Dedifferentiated amniotic fluid mesenchymal stem cell (primary cell): ENCODE measurements at regions not wholly inside any gene's neighbourhood (a gene's known extent, or its start where the extent isn't known, plus 50 kb on each side); places are given as distances from the start of the nearest gene placed in this dataset.
A peak's percentile ranks its signal among the peaks of the same experiment; 100 is the strongest.
"Not testable (repeated sequence)": the region's sequence is repeated elsewhere in the genome, so short reads cannot be mapped to it uniquely, and the experiment has no call there.

ENCODE experiments used
- DNase-seq: peaks from one replicate; pipeline ENCODE4 v3.0.0-alpha.2; 2016; ENCODE audit errors: extremely low spot score

DNA sequence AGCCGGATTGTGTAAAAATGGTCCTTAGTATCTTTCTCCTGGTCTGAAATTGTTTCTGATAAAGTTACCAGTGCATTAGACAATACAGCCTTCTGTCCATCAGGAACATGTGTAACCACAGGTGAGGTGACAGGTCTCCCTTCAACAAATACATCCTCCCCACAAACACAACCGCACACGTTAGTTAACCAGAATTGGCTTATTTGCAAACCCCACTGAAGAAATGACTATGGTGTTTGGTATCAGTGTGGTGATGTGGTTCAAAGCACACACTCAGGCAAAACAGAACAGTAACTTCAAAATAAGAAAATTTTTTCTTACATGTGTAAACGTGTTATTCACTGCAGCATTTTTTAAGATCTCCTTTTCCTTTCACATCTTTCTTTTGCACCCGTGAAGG is 517.2 kb upstream of the NR5A2 start:
- no peak for DNase-seq

DNA sequence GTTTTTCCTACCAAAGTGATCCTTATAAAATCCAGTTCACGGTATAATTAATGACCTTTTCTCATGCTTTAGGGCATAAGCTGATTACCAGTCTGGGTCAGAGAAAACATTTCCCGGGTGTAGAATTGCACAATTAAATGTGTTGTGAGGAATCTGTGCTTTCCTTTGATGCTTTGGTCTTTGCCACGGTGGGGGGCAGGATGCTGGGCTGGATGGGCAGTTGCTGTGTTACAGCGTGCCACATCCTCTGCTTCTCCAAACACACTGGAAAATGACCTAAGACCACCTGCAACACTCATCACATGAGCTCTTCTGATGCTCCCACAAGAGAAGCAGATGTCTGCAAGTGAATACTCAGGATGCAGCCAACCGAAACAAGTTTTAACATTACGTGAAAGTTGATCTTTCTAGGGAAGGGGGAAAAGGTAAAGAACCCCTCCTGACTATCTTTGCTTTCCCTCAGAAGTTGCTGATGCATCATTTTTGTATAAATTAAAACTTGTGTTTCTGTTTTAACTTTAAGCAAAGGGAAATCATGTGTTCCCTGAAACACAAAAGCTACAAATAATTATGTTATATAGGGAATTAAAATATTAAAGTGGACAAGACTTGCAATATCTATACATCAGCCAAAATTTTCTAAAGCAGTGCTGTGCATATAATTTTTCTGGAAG is 515.3 kb upstream of the NR5A2 start:
- no peak for DNase-seq

DNA sequence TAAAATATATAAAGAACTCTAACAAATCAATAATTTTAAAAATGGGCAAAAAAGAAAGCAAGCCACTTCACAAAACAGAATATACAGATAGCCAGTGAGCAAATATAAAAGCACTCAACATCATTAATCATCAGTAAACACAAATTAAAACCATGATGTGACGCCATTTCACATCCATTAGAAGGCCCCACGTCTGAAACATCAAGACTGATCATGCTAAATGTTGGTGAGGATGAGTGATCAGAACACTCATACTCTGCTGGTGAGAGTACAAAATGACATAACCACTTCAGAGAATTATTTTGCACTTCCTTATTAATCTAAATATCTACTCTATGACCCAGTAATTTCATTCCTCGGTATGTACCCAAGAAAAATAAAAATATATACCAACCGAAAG is 512.2 kb upstream of the NR5A2 start:
- no peak for DNase-seq

DNA sequence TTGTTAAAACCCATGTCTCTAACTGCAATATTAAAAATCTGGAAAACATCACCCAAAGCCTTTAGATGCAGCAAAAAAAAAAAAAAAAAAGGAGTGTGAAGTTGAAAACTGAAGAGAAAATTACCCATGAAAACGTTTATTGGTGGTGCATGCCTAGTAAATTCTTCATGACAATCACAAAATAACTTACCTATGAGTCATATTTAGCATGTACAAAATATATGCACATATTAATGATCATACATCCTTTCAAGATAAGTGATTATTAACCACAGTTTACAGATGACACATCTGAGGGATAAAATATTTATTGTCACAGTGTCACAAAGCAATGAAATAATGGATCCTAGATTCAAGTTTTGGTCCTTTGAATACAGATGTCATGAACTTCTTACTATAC is 505.2 kb upstream of the NR5A2 start:
- DNase-seq: no peak

DNA sequence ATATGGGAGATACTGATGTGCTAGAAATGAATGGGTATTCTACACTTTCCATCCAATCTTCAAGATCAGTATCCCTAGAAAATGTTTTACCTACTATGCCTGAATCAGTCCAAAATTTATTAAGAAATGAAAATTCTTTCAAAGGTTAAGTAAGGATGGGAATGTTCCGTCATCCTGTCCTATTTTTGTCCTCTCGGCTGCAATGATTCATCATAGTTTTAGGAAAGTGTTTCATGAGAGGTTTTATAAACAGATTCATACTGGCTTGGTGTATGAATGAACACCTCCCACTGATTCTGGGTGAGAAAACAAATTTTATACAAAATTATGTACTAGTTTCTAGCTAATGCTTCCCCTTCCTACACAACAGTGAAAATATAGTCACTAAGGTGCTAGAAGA is 504.6 kb upstream of the NR5A2 start:
- no peak for DNase-seq

DNA sequence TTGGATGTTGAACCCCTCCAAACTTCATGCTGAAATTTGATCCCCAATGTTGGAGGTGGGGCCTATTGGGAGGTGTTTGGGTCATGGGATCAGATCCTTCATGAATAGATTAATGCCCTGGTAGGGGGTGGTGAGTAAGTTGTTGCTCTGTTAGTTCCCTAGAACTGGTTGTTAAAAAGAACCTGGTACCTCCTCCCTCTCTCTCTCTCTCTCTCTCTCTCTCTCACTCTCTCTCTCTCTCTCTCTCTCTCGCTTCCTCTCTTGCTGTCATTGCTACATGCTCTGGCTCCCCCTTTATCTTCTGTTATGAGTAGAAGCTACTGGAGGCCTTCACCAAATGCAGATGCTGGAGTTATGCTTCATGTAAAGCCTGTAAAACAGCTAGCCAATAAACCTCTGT is 498.2 kb upstream of the NR5A2 start:
- no peak for DNase-seq

DNA sequence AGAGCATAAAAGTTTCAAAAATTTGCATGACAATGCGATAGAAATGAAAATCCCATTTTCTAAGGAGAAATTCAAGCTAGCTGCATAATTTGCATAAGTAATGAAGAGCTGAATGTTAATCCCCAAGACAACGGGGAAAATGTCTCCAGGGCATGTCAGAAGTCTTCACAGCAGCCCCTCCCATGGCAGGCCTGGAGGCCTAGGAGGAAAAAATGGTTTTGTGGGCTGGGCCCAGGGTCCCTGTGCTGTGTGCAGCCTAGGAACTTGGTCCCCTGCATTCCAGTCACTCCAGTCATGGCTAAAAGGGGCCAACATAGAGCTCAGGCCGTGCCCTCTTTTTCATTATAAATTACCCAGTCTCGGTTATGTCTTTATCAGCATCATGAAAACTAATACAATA is 494.1 kb upstream of the NR5A2 start:
- not testable (repeated sequence) for DNase-seq

DNA sequence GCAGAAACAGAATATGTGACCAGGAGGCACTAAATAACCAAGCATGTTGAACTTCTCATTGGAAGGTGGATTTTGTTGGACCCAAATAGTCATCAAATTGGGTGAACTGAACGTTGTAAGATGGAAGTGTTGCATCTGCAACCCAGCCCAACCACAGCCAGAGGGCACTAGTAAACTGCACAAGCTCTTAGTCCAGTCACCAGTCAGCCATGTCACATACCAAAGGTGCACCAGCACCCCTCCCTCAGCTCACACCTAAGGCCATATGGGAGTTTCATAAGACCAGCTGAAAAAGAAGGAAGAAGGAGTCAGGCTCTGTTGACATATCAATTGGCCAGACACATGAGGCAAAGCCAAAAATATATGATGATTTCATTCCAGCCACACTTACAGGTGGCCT is 481.7 kb upstream of the NR5A2 start:
- no peak for DNase-seq

DNA sequence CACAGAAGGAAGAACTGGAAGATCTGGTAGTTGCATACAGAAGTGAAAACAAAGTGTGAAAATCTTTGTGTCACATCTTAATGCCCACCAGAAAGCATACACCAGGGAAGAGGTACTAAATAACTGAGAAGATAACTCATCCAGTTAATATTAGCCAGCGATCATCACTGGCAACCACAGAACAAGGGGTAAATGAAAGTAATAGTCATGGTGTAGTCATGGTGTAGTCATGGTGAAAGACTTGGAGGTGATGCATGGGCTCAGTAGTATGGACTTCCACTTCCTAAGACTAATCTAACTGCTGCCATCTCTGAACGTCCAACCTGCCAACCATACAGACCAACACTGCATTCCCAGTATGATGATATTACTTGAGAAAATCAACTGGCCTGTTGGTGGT is 481.2 kb upstream of the NR5A2 start:
- no peak for DNase-seq

DNA sequence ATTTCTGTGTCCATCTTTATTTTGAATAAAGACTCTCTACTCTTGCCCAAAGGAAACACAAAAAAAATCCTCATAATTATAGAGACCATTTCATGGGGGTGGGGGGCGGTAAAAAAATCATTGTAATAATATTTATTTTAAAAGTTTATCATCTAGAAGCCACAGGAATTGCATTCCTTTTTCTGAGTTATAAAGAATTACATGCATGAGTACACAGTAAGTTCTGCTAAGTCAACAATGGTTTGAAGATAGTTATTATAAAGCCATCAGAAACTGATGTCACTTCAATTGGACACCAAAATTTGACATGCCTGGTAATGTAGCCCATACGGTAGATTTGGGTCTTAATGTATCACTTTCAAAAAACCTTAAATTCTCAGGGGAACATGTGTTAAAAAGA is 478.1 kb upstream of the NR5A2 start:
- no peak for DNase-seq

DNA sequence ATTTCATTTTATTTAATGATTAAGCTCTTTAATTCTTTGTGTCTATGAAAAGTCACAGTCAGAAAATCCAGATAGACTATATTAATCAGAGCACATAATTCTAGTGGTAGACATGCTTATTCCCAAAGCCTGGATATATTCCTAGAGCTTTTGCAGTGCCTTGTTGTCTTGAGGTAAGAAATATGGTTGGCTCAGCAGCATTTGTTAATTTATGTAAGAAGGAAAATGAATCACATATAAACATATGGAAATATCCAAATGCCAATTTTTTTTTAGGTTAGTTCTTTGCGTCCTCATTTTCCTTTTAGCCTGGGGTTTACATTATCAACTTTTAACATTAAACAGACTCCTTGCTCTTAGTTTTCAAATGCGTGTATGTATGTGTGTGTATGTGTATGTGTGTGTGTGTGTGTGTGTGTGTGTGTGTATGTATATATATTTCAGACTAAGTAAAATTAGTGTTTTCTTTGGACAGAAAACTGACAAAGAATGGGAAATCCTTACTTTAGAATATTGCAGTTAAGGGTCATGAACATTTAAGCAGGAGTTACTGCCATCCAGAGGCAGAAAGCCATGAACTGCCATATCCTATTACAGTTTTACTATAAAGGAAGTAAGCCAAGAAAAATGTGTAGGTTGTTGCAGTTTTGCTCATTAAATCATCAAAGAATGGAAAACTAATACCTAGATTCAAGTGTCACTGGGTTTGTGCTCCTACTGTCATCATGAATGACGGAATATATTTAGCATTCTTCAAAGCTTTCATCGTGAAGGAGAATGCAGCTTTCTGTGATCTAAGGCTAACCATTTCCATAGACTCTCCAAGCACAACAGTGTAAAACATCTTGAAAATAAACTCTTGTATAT is 477.1 kb upstream of the NR5A2 start:
- DNase-seq: peak; percentile 36

DNA sequence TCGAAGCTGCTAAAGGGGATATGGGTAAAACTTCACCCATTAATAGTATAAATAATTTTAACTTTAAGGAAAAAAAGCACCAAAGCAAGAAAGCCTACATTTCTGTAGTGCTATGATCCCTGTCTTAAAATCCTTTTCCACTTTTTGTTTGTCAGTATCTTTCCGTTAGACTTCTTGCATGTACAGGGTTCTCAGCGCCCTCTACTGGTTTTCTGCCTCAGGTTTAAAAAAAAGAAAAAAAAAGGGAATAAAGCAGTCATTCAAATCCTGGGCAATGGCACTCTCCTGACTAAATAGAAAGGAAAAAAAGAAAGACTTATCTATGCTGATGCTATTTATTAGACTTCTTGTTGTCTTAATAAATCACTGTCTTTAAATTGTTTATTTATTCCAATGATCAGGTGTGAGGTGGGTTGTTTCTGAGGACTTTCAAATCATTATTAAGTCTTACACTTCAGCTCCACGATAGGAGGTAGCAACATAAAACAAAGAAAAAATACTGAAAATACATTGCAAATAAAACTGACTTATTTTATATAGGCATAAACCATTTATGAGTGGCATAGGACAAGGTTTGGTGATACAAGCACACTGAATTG is 475.4 kb upstream of the NR5A2 start:
- DNase-seq: peak; percentile 84

DNA sequence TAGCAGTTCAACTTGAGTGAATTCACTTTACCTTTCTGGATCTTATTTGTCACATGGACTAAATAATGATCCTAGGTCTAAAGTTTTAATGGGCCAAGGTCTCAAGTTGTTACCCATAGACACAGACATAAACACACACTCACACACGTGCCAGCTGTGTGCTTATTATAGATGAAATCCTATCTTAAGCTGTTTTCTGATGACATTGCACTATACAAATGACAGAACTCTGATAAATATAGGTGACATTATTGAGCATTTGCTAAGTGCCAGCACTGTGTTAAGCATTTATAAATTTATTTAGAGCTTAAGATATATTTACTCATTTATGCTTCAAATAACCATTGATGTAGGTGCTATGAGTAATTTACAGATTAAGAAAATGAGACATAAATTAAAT is 474.4 kb upstream of the NR5A2 start:
- no peak for DNase-seq

DNA sequence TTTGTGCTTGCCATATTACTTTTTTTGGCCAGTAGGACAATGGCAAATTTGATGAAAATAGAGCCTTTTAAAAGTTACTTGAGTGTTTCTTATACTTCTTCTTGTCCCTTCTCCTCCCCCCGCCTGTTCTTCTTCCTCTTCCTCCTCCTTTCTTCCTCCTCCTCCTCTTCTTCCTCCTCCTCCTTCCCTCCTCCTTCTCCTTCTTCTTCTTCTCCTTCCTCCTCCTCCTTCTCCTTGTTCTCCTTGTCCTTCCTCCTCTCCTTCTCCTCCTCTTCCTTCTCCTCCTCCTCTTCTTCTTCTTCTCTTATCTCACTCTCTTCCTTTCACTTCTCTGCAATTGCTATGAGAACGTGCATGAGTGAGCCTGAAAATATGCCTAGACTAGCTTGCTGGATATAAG is 466.2 kb upstream of the NR5A2 start:
- DNase-seq: no peak

DNA sequence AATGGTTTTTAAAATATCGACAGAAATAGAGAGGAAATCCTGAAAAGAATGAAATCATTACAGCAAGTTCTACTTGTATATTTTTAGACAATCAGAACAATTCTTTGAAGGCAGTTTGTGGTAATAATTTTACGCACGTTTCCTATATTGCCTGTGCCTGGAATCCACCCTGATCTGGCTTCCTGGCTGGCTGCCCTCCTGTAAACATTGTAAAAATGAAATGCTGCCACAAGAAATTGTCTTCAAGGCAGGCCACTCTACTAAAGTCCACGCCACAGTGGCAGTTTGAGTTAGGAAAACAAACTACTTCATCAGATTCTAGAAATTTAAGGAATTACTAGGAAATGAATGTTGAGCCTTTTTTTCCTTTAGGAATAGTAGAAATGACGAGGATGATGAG is 454.5 kb upstream of the NR5A2 start:
- DNase-seq: no peak

DNA sequence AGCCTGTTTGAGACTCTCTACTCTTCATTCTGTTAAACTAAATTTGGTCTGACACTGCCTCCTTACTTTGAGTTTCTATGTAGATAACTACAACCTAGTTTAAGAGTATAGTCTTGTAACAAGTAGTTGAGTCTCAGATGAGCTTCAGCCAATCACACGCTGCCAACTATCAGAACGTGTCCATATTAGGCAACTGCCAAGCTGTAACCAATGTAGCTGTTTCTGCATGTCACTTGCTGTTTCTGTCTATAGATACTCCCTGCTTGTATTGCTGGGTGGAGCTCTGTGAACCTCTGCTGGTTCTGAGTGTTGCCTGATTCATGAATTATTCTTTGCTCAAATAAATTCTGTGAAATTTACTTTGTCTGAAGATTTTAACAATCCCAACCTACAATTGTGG is 452.6 kb upstream of the NR5A2 start:
- DNase-seq: no peak

DNA sequence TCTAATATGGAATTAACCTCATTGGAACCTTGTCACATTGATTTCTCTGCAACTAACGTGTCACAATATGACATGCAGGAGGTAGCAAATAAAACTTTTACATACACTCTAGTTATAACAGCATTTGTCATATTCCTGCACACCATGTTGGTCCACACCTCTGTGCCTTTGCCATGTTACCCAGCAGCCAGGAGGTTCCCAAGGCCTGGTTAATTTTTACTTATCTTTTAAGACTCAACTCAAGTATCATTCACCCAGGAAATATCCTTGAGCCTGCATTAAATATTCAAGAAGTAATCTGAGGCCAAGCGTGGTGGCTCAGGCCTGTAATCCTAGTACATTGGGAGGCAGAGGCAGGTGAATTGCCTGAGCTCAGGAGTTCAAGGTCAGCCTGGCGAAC is 447.2 kb upstream of the NR5A2 start:
- DNase-seq: no peak

DNA sequence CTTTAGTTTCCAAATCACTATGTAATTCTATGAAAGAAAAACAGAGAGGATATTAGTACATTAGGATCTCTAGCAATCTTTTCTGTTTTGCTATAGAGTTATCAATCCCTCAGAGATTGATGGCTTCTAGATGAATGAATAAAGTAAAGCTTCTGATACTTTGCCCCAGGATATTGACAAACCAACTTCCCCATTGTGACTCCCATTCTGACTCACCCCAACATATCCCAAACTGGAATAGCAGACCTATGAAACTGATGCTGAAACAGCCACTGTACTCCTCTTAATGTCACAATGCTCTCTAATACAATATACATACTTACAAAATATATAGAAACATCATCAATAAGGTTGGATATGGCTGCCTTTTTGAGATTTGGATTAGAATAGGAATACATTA is 442.1 kb upstream of the NR5A2 start:
- no peak for DNase-seq

DNA sequence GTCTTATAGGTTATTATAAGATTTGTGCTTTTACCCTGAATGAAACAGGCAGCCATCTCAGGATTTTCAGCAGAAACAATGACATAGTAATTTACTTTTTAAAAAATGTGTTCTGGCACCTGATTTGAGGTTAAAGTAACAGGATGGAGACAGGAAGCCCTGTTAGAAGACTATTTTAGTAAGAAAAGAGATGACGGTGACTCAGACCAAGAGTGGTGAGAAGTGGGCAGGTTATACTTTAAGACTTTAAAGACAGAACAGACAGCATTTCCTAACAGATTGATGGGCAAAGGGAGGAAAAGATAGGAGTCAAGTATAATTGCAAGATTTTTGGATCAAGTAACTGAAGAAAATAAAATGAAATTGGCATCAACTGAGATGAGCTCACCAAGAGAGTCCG is 436.8 kb upstream of the NR5A2 start:
- no peak for DNase-seq

DNA sequence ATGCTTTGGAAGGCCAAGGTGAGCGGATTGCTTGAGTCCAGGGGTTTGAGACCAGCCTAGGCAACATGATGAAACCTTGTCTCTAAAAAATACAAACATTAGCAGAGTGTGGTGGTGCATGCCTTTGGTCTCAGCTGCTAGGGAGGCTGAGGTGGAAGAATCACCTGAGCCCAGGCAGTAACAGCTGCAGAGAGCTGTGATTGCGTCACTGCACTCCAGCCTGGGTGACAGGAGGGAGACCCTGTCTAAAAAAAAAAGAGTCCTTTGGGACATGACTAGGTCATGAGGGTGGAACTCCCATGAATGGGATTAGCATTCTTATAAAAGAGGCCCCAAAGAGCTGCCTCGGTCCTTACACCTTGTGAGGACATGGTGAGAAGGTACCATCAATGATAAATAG is 436.0 kb upstream of the NR5A2 start:
- DNase-seq: no peak

DNA sequence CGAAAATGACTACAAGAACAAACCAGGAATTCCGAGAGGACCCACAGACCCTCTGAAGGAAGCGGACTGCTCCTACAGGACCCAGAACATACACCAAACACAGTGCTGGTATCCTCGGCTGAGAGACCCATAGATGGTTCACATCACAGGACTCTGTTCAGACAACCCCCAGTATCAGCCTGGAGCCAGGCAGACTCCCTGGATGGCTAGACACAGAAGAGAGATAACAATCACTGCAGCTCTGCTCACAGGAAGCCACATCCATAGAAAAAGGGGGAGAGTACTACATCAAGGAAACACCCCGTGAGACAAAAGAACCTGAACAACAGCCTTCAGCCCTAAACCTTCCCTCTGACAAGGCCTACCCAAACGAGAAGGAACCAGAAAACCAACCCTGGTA is 434.0 kb upstream of the NR5A2 start:
- DNase-seq: no peak

DNA sequence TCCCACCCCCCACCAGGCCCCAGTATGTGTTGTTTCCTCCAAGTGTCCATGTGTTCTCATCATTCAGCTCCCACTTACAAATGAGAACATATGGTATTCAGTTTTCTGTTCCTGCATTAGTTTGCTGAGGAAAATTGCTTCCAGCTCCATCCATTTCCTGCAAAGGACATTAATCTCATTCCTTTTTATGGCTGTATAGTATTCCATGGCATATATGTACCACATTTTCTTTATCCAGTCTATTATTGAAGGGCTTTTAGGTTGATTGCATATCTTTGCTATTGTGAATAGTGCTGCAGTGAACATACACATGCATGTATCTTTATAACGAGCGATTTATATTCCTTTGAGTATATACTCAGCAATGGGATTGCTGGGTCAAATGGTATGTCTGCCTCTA is 431.1 kb upstream of the NR5A2 start:
- not testable (repeated sequence) for DNase-seq

DNA sequence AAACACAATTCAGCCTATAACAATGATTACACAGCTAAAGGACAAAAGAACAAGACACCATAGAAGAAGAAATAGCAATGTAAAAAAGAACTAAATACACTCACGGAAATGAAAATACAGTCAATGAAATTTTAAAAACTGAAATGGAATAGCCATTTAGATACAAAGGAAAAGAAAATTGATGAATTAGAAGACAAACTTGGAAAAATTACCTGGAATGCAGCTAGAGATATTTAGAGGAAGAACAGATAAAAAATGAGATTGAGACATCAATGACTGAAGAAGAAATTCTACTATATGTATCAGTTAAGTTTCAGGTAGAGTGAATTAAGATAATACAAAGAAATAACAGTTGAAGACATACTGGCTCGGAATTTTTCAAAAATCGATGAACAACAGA is 430.4 kb upstream of the NR5A2 start:
- DNase-seq: no peak
